GM18909 (cell line): ENCODE measurements at regions not wholly inside any gene's neighbourhood (a gene's known extent, or its start where the extent isn't known, plus 50 kb on each side); places are given as distances from the start of the nearest gene placed in this dataset.
"Not testable (repeated sequence)": the region's sequence is repeated elsewhere in the genome, so short reads cannot be mapped to it uniquely, and the experiment has no call there.

Experiments used
- ATAC-seq: cut with Tn5 transposase; IDR thresholded peaks from one replicate; pipeline ENCODE4 v1.9.1; 2021; ENCODE audit warnings: mild to moderate bottlenecking; ENCODE audit not compliant: unreplicated experiment, poor library complexity

DNA sequence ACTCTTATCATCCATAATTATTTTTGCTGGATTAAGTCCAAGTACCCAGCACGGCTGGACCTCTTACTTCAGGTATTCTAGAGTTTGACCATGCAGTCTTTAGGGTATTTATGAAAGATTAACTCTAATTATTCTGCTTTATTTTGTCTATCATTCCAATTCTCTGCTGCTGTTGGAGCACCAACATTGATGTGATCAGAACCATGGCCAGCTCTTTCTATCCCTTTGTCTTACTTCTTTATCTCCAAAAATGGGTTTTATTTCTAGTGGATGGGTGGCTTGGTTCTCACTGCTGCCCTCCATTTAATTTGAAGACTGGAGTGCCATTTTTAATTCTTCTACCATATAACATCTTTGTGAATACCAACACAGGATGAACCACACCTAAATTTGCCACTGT is 704.3 kb downstream of the FRK start:
- no peak for ATAC-seq

DNA sequence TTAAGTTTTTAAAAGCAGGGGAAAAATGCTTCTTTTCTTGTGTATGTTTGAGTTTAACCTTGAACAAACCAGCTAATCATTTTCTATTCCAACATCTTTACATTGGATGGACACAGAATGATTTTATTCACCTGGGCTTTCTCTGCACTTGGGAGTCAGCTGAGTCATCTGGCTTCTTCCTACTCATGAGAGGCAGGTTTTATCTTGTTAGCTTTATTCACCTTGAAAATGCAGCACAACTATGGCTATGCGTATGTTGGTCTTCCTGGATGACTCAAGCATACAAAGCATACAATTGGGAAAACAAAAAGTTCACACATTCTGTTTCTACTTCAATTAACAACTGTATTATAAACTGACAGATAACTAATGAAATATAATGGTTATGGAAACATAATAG is 737.7 kb downstream of the FRK start:
- no peak for ATAC-seq

DNA sequence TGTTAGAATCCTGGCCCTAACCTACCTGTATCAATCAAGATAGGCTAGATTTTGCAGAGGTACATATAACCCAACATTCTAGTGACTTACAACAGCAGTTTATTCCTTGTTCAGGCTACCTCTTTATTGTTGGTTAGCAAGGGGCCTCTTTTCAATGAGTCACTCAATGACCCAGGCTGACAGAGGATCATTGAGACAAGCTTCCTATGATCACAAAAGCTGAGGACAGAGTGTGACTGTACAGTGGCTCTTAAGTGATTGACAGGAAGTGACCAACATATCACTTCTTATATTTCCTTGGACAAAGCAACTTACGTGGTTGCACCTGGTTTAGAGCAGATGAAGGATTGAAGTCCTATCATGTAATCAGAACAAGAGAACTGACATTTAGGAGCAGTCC is 740.9 kb downstream of the FRK start:
- ATAC-seq: no peak

DNA sequence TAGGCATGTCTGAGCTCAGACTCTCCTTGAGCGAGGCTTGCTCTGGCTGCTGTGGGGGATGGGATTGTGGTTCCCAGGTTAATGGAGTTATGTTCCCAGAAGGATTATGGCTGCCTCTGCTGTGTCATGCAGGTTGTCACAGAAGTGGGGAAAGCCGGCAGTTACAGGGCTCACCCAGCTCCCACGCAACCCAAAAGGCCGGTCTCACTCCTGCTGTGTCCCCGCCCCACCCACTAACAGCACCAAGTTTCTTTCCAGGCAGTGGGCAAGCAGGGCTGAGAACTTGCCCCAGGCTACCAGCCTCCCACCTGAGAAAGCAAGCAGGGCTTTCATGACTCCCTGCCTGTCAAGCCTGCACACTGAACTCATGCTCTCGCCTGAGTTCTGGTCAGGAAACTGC is 750.5 kb downstream of the FRK start:
- ATAC-seq: no peak

DNA sequence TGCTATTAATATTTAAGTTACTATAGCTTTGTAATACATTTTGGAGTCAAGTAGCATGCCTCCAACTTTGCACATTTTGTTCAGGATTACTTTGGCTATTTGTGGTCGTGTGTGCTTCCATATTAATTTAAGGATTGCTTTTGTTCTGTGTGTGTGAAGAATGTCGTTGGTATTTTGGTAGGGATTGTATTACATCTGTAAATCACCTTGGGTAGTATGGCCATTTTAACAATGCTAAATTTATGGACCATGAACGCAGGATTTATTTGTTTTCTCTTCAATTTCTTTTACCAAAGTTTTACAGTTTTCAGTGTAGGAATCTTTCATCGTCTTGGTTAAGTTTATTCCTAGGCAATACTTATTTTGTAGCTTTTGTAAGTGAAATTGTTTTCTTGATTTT is 758.0 kb downstream of the FRK start:
- ATAC-seq: no peak

DNA sequence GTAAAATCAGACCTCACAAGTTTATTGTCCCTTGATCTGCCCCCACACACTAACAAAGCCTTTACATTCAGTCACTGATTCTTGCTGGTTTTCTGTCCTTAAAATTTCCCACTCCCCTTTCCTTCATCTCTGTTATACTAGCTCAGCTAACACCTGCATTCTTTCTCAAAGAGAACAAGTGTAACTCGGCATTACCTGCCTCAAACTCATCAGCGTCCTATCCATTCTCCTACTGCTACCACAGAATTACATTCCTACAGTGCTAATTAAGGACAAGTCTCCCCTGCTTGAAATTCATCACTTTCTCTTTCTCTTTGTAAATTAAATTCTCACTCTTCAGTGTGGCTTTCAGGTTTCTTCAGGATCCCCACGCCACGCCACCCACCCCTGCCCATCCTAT is 773.2 kb downstream of the FRK start:
- ATAC-seq: no peak

DNA sequence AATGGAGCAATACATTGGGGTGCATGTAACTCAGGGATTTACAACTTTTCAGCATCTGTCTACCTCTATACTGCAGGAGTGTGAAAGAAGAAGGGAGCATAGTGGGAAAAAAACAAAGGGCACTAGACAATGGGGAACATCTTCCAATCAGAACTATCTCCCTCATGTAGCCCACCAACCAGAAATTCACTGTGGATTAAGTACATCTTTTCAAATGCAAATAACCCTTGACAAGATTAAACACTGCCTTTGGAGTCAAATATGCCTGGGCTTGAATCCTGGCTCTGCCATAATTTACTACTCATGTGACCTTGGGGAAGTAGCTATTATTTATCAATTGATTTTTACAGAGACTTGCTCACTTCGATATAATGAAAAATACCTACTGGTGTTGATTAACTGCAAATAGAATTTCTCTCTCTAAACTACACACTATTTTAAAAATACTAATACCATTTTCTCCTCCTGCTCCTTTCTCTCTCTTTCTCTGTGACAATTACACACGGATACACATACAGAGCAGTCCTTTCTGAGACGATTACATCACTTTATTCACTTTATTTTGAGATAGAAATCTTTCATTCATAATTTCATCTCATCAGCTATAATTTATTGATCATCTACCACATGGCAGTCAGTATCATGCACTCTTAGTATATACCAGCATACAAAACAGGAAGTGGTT is 783.7 kb downstream of the FRK start:
- ATAC-seq: no peak

DNA sequence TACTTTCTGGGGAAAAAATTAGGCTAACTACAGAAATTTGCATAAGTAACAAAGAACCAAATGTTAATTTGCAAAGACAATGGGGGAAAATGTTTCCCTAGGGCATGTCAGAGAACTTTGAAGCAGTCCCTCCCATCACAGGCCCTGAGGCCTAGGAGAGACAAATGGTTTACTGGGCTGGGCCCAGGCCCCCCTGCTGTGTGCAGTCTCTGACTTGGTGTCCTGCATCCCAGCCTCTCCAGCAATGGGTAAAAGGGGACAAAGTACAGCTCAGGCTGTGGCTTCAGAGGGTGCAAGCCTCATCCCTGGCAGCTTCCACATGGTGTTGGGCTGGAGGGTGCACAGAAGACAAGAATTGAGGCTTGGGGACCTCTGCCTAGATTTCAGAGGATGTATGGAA is 788.4 kb downstream of the FRK start:
- no peak for ATAC-seq

DNA sequence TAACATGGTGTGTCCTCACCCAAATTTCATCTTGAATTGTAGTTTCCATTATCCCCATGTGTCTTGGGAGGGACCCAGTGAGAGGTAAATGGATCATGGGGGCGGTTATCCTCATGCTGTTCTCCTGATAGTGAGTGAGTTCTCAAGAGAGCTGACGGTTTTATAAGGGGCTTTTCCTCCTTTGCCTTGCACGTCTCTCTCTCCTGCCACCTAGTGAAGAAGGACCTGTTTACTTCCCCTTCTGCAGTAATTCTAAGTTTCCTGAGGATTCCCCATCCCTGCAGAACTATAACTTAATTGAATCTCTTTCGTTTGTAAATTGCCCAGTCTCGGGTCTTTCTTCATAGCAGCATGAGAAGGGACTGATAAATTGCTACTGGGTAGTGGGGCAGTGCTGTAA is 789.3 kb downstream of the FRK start:
- no peak for ATAC-seq

DNA sequence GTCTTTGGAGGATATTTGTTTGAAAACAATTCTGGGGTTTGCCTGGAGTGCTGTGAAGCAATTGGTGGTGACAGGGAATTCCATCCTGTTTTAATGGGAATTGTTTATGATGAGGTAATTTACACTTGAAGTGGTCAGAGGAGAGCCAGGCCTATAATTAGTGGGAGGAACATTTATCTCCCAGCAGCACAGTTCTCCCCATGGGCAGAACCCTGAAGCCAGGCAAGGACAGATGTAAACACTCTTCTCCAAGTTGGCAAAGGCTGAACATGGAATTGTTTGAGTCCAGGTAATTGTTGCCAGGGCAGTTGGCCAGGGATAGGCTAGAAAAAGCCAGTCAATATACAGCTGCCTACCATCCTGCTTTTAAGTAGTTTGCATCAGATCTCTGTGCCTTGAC is 789.7 kb downstream of the FRK start:
- ATAC-seq: no peak

DNA sequence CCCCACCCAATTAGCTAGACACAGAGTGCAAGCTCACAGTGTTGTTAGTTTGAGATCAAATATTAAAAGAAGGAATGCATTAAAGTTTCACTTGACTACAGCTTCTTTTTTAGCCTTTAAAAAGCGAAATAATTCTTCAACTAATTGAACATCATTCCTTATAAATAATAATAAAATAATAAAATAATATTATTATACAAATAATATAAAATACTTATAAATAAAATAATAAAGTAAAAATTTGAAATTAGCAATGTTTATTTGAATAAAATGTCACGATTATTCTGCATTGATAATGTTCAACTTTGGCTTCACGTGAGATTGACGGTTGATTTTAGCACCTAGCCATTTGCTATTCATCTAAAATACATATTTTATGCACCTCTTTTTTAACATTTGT is 819.3 kb downstream of the FRK start:
- no peak for ATAC-seq

DNA sequence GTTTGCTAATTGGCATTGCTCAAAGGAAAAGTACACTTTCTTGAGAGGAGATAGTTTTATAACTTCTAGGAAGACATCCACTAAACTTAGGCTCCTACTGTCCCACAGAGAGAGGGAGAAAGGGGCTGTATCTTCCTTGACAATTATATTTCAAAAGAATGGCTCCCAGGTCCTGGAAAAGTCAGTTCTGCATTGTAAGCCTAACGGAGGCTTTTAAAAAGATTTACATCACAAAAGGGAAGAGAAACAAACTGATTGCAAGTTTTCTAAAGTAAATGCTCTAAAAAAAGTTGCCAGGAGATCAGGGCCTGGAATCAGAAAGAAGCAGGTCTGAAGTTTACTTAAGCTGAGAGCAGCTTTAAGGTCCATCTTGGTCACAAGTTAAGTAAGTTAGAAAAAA is 839.5 kb downstream of the FRK start:
- ATAC-seq: no peak

DNA sequence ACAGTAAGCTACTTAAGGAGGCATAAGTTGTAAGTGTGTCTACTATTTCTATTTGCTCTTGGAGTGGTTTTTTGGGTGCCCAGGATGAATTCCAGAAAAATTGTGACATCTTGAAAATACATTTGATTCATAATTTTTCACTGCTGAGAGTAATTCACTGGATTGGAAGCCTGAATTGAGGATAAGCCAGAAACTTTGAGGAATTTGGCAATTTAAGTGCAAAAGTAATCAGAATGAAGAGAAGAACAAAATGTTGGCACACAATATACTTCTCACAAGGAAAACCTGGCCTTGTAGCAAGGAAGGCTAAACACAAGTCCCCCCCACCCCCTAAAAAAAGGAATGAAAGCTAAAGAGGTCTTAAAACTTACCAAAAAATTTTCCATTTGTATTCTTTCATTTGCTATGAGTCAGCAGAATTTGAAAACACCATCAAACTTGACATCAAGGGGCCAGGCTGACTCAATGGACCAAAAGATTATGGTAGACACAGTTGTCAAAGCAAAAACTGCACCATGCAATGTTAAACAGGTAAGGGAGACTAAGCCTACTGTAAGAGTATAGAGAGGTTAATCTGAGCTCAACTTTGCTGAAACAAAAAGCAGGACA is 840.0 kb downstream of the FRK start:
- ATAC-seq: no peak

DNA sequence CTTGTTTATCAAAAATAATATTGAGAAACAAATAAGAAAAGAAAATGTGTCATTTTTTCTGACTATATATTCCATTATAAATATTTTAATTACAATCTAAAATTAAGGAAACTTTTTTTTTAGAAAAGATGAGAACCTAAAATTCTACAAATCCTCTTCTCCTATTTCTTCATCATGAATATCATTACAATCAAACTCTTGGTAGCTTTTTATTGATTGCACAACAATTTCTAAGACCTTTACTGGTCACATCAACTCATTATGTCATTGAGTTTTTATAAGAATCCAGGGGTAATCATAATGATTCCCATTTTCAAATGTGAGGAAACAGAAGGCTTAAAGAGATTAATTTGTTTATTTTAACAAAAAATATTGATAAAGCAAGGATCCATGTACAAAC is 841.0 kb downstream of the FRK start:
- no peak for ATAC-seq

DNA sequence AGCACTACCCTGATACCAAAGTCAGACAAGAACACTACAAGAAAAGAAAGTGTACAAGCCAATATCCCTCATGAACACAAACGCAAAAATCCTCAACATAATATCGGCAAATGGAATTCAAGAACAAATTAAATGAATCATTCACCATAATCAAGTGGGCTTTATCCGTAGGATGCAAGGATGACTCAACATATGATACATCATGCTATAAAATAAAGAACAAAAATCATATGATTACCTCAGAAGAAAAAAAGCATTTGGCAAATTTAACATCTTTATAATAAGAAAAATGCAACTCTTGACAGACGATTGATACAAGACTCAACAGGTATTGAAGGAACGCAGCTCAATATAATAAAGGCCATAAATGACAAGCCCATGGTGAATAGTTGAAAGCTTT is 843.9 kb downstream of the FRK start:
- ATAC-seq: no peak

DNA sequence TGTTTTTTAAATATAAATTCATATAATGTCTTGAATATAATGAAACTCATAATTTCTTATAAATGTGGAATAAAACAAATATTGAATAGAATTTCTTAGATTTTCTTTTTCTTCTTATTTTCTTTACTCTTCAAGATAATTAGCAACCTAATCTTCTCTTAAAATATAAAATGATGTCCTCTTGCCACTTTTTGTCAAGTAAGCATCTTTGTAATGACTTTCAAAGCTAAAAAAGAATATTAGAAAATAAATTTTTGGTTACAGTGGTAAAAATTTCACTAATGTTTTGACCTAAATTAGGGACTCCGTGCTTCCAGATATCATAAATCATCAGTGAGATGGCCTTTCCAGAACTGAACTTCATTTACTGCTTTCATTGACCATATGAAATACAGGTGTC is 846.4 kb downstream of the FRK start:
- no peak for ATAC-seq

DNA sequence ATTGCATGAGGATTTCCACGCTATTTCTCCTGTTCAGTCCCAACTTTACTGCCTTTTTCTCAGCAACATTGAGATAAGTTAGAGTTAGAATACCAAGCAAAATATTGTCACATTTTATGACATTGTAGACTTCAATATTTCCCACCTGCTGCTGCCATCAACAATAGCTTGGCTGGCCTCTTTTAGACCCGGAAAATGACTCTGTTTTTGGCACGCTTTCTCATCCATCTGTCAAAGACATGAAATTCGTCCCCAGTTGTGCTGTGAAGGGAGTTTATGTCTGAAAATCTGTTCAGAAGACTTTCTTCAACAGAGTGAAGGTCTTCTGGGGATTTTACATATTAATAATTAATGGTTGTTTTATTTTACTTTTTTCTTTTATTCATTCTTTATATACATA is 857.3 kb downstream of the FRK start:
- no peak for ATAC-seq

DNA sequence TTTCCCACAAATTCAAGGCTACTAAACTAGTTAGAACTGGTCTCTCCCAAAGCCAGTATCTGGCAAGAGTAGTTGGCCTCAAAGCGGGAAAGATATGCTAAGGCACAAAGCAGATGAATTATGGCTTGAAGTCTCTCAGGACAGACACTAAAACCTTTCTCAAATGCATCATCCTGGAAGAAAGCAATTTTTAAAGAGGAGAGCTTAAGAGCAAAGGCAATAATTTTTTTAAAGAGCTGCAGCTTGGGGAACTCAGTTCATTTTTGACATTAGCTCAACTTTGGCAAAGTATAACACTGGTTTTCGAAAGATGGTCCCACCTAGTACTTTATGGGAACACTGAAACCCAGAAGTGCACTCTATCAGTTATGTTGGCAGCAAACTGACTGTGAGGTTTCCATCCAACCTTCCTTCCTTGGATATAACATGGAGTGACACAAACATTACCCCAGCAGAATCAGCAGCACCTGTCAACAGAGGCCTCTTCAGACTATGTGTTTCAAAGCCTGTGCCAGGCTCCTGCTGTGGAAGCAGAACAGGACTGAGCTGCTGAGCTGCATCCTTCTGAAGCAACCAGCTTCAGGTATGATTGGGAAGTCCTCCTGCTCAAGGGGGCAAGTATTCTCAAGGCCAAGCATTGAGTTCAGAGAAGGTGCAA is 852.3 kb upstream of the HS3ST5 start:
- ATAC-seq: no peak

DNA sequence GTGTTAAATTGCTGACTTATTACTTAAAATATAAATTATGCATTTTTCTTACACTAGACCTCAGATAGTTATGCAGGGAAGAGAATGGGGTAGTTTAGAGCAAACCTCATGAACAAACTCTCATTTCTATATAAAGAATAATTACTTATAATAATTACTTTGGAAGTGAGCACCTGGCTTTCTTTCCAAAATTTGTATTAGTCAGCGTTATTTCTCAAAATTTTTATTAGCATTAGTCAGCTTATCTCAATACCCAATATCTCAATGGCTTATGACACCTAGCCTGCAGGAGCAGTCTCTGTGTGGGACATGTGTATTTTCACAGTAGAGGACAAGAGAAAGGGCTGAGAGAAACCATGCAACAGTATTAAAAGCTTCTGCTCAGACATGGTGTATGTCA is 849.2 kb upstream of the HS3ST5 start:
- no peak for ATAC-seq

DNA sequence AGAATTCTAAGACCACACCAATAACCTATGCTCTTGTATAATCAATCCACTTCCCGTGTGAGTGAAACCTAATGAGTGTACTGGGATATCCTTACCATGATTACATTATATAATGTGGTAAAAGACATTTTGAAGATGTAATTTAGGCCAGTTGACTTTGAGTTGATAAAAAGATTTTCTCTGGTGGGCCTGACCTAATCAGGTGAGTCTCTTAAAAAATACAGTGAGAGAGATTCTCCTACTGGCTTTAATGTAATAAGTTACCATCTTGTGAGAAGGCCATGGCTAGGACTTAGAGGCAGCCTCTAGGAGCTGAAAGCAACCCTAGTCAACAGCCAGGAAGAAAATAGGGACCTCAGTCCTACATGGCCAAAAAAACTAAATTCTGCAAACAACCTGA is 847.7 kb upstream of the HS3ST5 start:
- no peak for ATAC-seq

DNA sequence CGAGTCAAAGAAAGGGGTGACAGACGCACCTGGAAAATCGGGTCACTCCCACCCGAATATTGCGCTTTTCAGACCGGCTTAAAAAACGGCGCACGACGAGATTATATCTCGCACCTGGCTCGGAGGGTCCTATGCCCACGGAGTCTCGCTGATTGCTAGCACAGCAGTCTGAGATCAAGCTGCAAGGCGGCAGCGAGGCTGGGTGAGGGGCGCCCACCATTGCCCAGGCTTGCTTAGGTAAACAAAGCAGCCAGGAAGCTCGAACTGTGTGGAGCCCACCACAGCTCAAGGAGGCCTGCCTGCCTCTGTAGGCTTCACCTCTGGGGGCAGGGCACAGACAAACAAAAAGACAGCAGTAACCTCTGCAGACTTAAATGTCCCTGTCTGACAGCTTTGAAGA is 832.6 kb upstream of the HS3ST5 start:
- ATAC-seq: not testable (repeated sequence)

DNA sequence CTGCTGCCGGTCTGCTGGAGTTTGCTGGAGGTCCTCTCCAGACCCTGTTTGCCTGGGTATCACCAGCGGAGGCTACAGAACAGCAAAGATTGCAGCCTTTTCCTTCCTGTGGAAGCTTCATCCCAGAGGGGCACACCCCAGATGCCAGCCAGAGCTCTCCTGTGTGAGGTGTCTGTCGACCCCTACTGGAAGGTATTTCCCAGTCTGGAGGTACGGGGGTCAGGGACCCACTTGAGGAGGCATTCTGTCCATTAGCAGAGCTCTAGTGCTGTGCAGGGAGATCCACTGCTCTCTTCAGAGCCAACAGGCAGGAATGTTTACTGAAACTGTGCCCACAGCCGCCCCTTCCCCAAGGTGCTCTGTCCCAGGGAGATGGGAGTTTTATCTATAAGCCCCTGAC is 823.1 kb upstream of the HS3ST5 start:
- ATAC-seq: not testable (repeated sequence)
